ENCODE measurements at regions not wholly inside any gene's neighbourhood (a gene's known extent, or its start where the extent isn't known, plus 50 kb on each side); places are given as distances from the start of the nearest gene placed in this dataset.
"Not testable (repeated sequence)": the region's sequence is repeated elsewhere in the genome, so short reads cannot be mapped to it uniquely, and the experiment has no call there.

- no peak for DNase-seq
Observed at GRCh38 chr6:6414931-6415330, 94.5 kb upstream of the F13A1 start.

- no peak for DNase-seq
Observed at GRCh38 chr6:6417475-6417874, 97.0 kb upstream of the F13A1 start.

- DNase-seq: no peak
Observed at GRCh38 chr6:6418421-6418820, 98.0 kb upstream of the F13A1 start.

GRCh38 chr6:6420107-6420506, 99.6 kb upstream of the F13A1 start:
- DNase-seq: no peak

- no peak for DNase-seq
Observed at GRCh38 chr6:6434151-6434550, 113.7 kb upstream of the F13A1 start.

- DNase-seq: no peak
Observed at GRCh38 chr6:6434723-6435122, 114.3 kb upstream of the F13A1 start.

- DNase-seq: no peak
Observed at GRCh38 chr6:6436366-6436765, 115.9 kb upstream of the F13A1 start.

GRCh38 chr6:6436946-6437345, 116.5 kb upstream of the F13A1 start:
- DNase-seq: no peak

- no peak for DNase-seq
Observed at GRCh38 chr6:6438286-6438685, 117.8 kb upstream of the F13A1 start.

GRCh38 chr6:6439778-6440177, 119.3 kb upstream of the F13A1 start:
- DNase-seq: no peak

GRCh38 chr6:6452002-6452401, 131.5 kb upstream of the F13A1 start:
- no peak for DNase-seq

- DNase-seq: no peak
Observed at GRCh38 chr6:6453186-6453585, 132.7 kb upstream of the F13A1 start.

- no peak for DNase-seq
Observed at GRCh38 chr6:6455272-6455671, 133.2 kb upstream of the LY86 start.

GRCh38 chr6:6458172-6458571, 130.3 kb upstream of the LY86 start:
- DNase-seq: no peak

GRCh38 chr6:6459963-6460362, 128.6 kb upstream of the LY86 start:
- not testable (repeated sequence) for DNase-seq

- no peak for DNase-seq
Observed at GRCh38 chr6:6460416-6460815, 128.1 kb upstream of the LY86 start.

GRCh38 chr6:6461138-6461537, 127.4 kb upstream of the LY86 start:
- DNase-seq: no peak

GRCh38 chr6:6466967-6467761, 121.4 kb upstream of the LY86 start:
- DNase-seq: no peak

GRCh38 chr6:6469074-6469473, 119.4 kb upstream of the LY86 start:
- no peak for DNase-seq

GRCh38 chr6:6470123-6470522, 118.4 kb upstream of the LY86 start:
- no peak for DNase-seq

- DNase-seq: no peak
Observed at GRCh38 chr6:6471276-6471675, 117.2 kb upstream of the LY86 start.

GRCh38 chr6:6474170-6474920, 114.2 kb upstream of the LY86 start:
- DNase-seq: no peak

GRCh38 chr6:6479785-6480184, 108.7 kb upstream of the LY86 start:
- DNase-seq: no peak

GRCh38 chr6:6482256-6482655, 106.3 kb upstream of the LY86 start:
- no peak for DNase-seq

- no peak for DNase-seq
Observed at GRCh38 chr6:6483168-6483567, 105.4 kb upstream of the LY86 start.

Data from NCI-H446 treated with DMSO at 0.1 percent for 48 hours (cell line).